Prostate gland (tissue), 2 donors: ENCODE measurements at regions not wholly inside any gene's neighbourhood (a gene's known extent, or its start where the extent isn't known, plus 50 kb on each side); places are given as distances from the start of the nearest gene placed in this dataset.

ENCODE experiments used
- DNase-seq: peaks from one replicate; pipeline ENCODE4 v3.0.0-alpha.2; 2019; ENCODE audit warnings: low spot score
- H3K27ac ChIP-seq, 2 donors: fragments of 200-600 bp; sonication (generic); 2 replicates each; pipeline ENCODE4 v1.5.1; 2017 to 2019
- H3K27me3 ChIP-seq: fragments of 200-600 bp; sonication (generic); replicated peaks from 2 replicates; pipeline ENCODE4 v1.5.1; 2019; ENCODE audit not compliant: insufficient read depth
- H3K36me3 ChIP-seq, 2 donors: fragments of 200-600 bp; sonication (generic); 1 replicate in 1 of 2; 2 replicates in 1 of 2; pipeline versions ENCODE4 v1.5.1 to v1.8.1; 2017 to 2019
- H3K4me1 ChIP-seq: fragments of 200-600 bp; sonication (generic); replicated peaks from 2 replicates; pipeline ENCODE4 v1.5.1; 2019
- H3K4me3 ChIP-seq, 2 donors: fragments of 200-600 bp; sonication (generic); 2 replicates each; pipeline ENCODE4 v1.5.1; 2017 to 2019
- H3K9me3 ChIP-seq: fragments of 200-600 bp; sonication (generic); 2 replicates; pipeline ENCODE4 v1.5.1; 2017
- CTCF ChIP-seq, 4 experiments: fragments of 200-600 bp in 2 of 4; fragments of 450-650 bp in 2 of 4; sonication (generic) in 2 of 4; IDR thresholded peaks; 1 replicate in 3 of 4; 2 replicates in 1 of 4; pipeline ENCODE4 v1.5.1; 2016 to 2019; ENCODE audit warnings: antibody characterized with exemption in 4 of 4, mild to moderate bottlenecking in 2 of 4, moderate library complexity in 2 of 4
- POLR2A ChIP-seq: fragments of 450-650 bp; IDR thresholded peaks from one replicate; pipeline ENCODE4 v1.6.1; 2016; ENCODE audit warnings: antibody characterized with exemption, mild to moderate bottlenecking
- POLR2AphosphoS5 ChIP-seq: sonication (generic); formaldehyde crosslinking; IDR thresholded peaks from one replicate; pipeline ENCODE4 v1.6.1; 2017; ENCODE audit warnings: antibody characterized with exemption
- WGBS: methylation state at CpG from one replicate; pipeline ENCODE4 v1.1.5; 2018; 5-methylcytosine and 5-hydroxymethylcytosine counted together
- intact Hi-C: fragments of 100-400 bp; cut with DNase I; formaldehyde crosslinking; loops from one replicate; pipeline ENCODE4 v1.14.2; 2022

- no peaks in the 10 kb centered on the region for H3K4me1 ChIP-seq
- H3K27ac ChIP-seq = no peak overlapping the region
- H3K27me3 ChIP-seq = no peaks in the 10 kb centered on the region
- TF ChIP-seq POLR2A (no peak), CTCF (IDR thresholded peaks at IDR 0.05) (no peak), POLR2AphosphoS5 (no peak)
- no peak for DNase-seq
- no peaks in the 10 kb centered on the region for H3K9me3 ChIP-seq
- H3K36me3 ChIP-seq = no peaks in the 10 kb centered on the region
- intact Hi-C loops = no loop called here
- H3K4me3 ChIP-seq = no peak overlapping the region
- 62% methylated on average over 5 of the region's 5 CpGs for WGBS
These were observed 216.9 kb downstream of the BCL11A start for GRCh38 chr2:60336442-60337141.

GRCh38 chr2:60335533-60336237, 217.8 kb downstream of the BCL11A start:
- Histone ChIP-seq H3K4me3 (no peak overlapping the region), H3K36me3 (no peaks in the 10 kb centered on the region), H3K9me3 (no peaks in the 10 kb centered on the region), H3K4me1 (no peaks in the 10 kb centered on the region), H3K27me3 (no peaks in the 10 kb centered on the region), H3K27ac (no peak overlapping the region)
- 50% methylated on average over 13 of the region's 13 CpGs for WGBS
- TF ChIP-seq CTCF (IDR thresholded peaks at IDR 0.05) (no peak), POLR2A (no peak), POLR2AphosphoS5 (no peak)
- no peak for DNase-seq
- intact Hi-C loops = no loop called here

- WGBS = 83% methylated on average over 4 of the region's 4 CpGs
- no peaks in the 10 kb centered on the region for H3K9me3 ChIP-seq
- H3K36me3 ChIP-seq = no peaks in the 10 kb centered on the region
- no peak overlapping the region for H3K4me3 ChIP-seq
- intact Hi-C loops = no loop called here
- H3K27ac ChIP-seq = no peak overlapping the region
- no peaks in the 10 kb centered on the region for H3K27me3 ChIP-seq
- no peak for DNase-seq
- H3K4me1 ChIP-seq = no peaks in the 10 kb centered on the region
- TF ChIP-seq POLR2AphosphoS5 = no peak
- no peak for TF ChIP-seq POLR2A
These were observed 218.8 kb downstream of the BCL11A start for GRCh38 chr2:60334610-60335009.

GRCh38 chr2:60333264-60333663, 220.2 kb downstream of the BCL11A start:
- no peaks in the 10 kb centered on the region for H3K36me3 ChIP-seq
- no peaks in the 10 kb centered on the region for H3K27me3 ChIP-seq
- no peaks in the 10 kb centered on the region for H3K9me3 ChIP-seq
- no peaks in the 10 kb centered on the region for H3K4me1 ChIP-seq
- no peak for DNase-seq
- TF ChIP-seq POLR2A (no peak), CTCF (IDR thresholded peaks at IDR 0.05) (no peak), POLR2AphosphoS5 (no peak)
- no peak overlapping the region for H3K4me3 ChIP-seq
- WGBS = 90% methylated on average over 8 of the region's 8 CpGs
- no peak overlapping the region for H3K27ac ChIP-seq
- intact Hi-C loops = no loop called here

GRCh38 chr2:60331115-60331809, 222.2 kb downstream of the BCL11A start:
- 43% methylated on average over 7 of the region's 7 CpGs for WGBS
- intact Hi-C loops = no loop called here
- TF ChIP-seq POLR2A = no peak
- no peak for TF ChIP-seq CTCF (IDR thresholded peaks at IDR 0.05)
- no peak for TF ChIP-seq POLR2AphosphoS5

More at GRCh38 chr2:60331115-60331809, 222.2 kb downstream of the BCL11A start:
- no peaks in the 10 kb centered on the region for H3K4me1 ChIP-seq
- no peak for DNase-seq
- no peaks in the 10 kb centered on the region for H3K27me3 ChIP-seq
- H3K9me3 ChIP-seq = no peaks in the 10 kb centered on the region
- no peak overlapping the region for H3K27ac ChIP-seq
- H3K36me3 ChIP-seq = no peaks in the 10 kb centered on the region
- H3K4me3 ChIP-seq = no peak overlapping the region
